ENCODE measurements at regions not wholly inside any gene's neighbourhood (a gene's known extent, or its start where the extent isn't known, plus 50 kb on each side); places are given as distances from the start of the nearest gene placed in this dataset.

DNA sequence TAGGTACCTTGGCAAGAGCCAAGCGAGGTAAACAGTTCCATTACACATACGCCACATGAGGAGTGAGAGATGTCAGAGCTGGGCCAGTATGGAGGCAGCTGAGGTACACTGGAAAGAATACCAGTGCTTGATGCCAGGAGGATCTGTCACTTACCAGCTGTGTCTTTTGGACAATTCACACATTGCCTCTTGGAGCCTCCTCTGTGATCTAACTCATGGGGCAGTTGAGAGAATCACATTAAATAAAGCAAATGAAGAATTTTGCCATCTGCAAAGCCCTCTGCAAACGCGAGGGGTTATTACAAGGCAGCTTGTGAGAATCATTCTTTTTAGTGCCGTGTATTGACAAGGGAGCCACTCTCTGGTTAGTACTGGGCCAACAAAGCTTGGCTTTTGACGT lies 429.7 kb upstream of the KLF4 start:
- ATAC-seq (ENCODE audit: insufficient read depth, low FRiP score) (no peak), DNase-seq (peak in 1 of 3 donors; percentile 29)
- H3K36me3 ChIP-seq (ENCODE audit: control insufficient read depth in 4 of 4, insufficient read depth in 4 of 4, low read length in 4 of 4) = no peaks in the 10 kb centered on the region
- H3K27ac ChIP-seq (ENCODE audit: low read depth in 1 of 2, low read length in 1 of 2) = no peak overlapping the region
- H3K9ac ChIP-seq (ENCODE audit: insufficient read depth in 1 of 2, low read length in 2 of 2) = no peak overlapping the region
- TF ChIP-seq CTCF (IDR thresholded peaks at IDR 0.05; ENCODE audit: control extremely low read depth, extremely low read depth) = no peak
- H3K4me3 ChIP-seq = no peak overlapping the region
- peaks cover 0 to 11% (median 0%) of the 10 kb centered on the region in 5 donors for H3K4me1 ChIP-seq (ENCODE audit: control insufficient read depth in 5 of 5, insufficient read depth in 5 of 5, low read length in 5 of 5)
- H3K27me3 ChIP-seq (ENCODE audit: control insufficient read depth in 3 of 3, insufficient read depth in 3 of 3, low read length in 2 of 3) = no peaks in the 10 kb centered on the region
- H3K9me3 ChIP-seq (ENCODE audit: control insufficient read depth in 4 of 4, insufficient read depth in 3 of 4, low read length in 3 of 4) = peaks cover 0 to 7% (median 0%) of the 10 kb centered on the region in 4 donors
- WGBS, 2 donors = 83 to 88% methylated on average over 6 of the region's 6 CpGs

- peaks cover 0 to 11% (median 0%) of the 10 kb centered on the region in 5 donors for H3K4me1 ChIP-seq (ENCODE audit: control insufficient read depth in 5 of 5, insufficient read depth in 5 of 5, low read length in 5 of 5)
- no peak overlapping the region for H3K4me3 ChIP-seq
- H3K27ac ChIP-seq (ENCODE audit: low read depth in 1 of 2, low read length in 1 of 2) = no peak overlapping the region
- DNase-seq = peak in 1 of 3 donors; percentile 41
- H3K9ac ChIP-seq (ENCODE audit: insufficient read depth in 1 of 2, low read length in 2 of 2) = no peak overlapping the region
- no peak for ATAC-seq (ENCODE audit: insufficient read depth, low FRiP score)
- no peak for TF ChIP-seq CTCF (IDR thresholded peaks at IDR 0.05; ENCODE audit: control extremely low read depth, extremely low read depth)
- H3K36me3 ChIP-seq (ENCODE audit: control insufficient read depth in 4 of 4, insufficient read depth in 4 of 4, low read length in 4 of 4) = no peaks in the 10 kb centered on the region
- peaks cover 0 to 4% (median 0%) of the 10 kb centered on the region in 4 donors for H3K9me3 ChIP-seq (ENCODE audit: control insufficient read depth in 4 of 4, insufficient read depth in 3 of 4, low read length in 3 of 4)
- WGBS, 2 donors = 58 to 76% methylated on average over 11 of the region's 11 CpGs
- no peaks in the 10 kb centered on the region for H3K27me3 ChIP-seq (ENCODE audit: control insufficient read depth in 3 of 3, insufficient read depth in 3 of 3, low read length in 2 of 3)
Observed at GRCh38 chr9:107918749-107919148, 429.2 kb upstream of the KLF4 start.

DNA sequence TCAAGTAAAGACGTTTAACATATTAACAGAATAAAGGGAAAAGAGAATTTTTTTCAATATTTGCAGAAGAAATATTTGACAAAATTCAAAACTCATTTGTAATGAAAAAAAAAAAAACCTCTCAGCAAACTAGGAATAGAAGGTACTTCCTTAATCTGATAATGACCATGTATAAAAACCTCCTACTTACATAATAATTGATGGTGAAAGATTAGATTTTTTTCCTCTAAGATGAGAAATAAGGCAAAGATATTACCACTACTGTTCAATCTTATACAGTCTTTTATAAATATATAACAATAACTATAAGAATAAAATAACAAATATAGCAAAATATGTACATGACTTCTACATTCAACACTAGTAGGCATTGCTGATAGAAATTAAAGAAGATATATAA lies 424.6 kb upstream of the KLF4 start:
- 68 to 88% methylated on average over 1 of the region's 1 CpG for WGBS, 2 donors
- Histone ChIP-seq H3K4me1 (ENCODE audit: control insufficient read depth in 5 of 5, insufficient read depth in 5 of 5, low read length in 5 of 5) (peaks cover 0 to 7% (median 0%) of the 10 kb centered on the region in 5 donors), H3K9ac (ENCODE audit: insufficient read depth in 1 of 2, low read length in 2 of 2) (no peak overlapping the region), H3K4me3 (no peak overlapping the region), H3K27me3 (ENCODE audit: control insufficient read depth in 3 of 3, insufficient read depth in 3 of 3, low read length in 2 of 3) (no peaks in the 10 kb centered on the region), H3K27ac (ENCODE audit: low read depth in 1 of 2, low read length in 1 of 2) (no peak overlapping the region), H3K9me3 (ENCODE audit: control insufficient read depth in 4 of 4, insufficient read depth in 3 of 4, low read length in 3 of 4) (peaks cover 0 to 6% (median under 1%) of the 10 kb centered on the region in 4 donors), H3K36me3 (ENCODE audit: control insufficient read depth in 4 of 4, insufficient read depth in 4 of 4, low read length in 4 of 4) (no peaks in the 10 kb centered on the region)
- no peak for ATAC-seq (ENCODE audit: insufficient read depth, low FRiP score)
- TF ChIP-seq CTCF (IDR thresholded peaks at IDR 0.05; ENCODE audit: control extremely low read depth, extremely low read depth) = no peak
- no peak for DNase-seq

DNA sequence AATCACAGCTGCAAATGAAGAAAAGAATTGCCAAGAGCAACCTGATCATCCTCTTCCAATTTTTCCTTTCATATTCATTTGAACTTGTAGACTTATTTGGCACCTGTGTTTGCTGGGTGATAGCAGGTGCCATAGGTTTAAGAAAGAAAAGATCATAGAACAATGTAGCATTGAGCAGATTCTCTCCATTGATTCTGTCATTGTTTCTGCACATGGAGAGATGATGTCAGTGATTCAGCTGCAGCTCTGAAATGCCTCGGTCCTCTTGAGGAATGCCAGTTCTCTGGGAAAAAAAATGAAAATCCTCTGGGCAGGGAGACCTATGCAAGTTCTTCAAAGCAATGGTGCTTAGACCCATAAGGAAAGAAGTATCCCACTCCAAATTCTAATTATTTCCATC lies 418.1 kb upstream of the KLF4 start:
- WGBS, 2 donors = 26 to 55% methylated on average over 1 of the region's 1 CpG

More for the DNA sequence above, 418.1 kb upstream of the KLF4 start:
- no peak overlapping the region for H3K27ac ChIP-seq (ENCODE audit: low read depth in 1 of 2, low read length in 1 of 2)
- no peaks in the 10 kb centered on the region for H3K27me3 ChIP-seq (ENCODE audit: control insufficient read depth in 3 of 3, insufficient read depth in 3 of 3, low read length in 2 of 3)
- no peaks in the 10 kb centered on the region for H3K36me3 ChIP-seq (ENCODE audit: control insufficient read depth in 4 of 4, insufficient read depth in 4 of 4, low read length in 4 of 4)
- peaks cover 0 to 13% (median 0%) of the 10 kb centered on the region in 5 donors for H3K4me1 ChIP-seq (ENCODE audit: control insufficient read depth in 5 of 5, insufficient read depth in 5 of 5, low read length in 5 of 5)
- no peak overlapping the region for H3K4me3 ChIP-seq
- peaks cover 0 to 6% (median under 1%) of the 10 kb centered on the region in 4 donors for H3K9me3 ChIP-seq (ENCODE audit: control insufficient read depth in 4 of 4, insufficient read depth in 3 of 4, low read length in 3 of 4)
- DNase-seq (no peak), ATAC-seq (ENCODE audit: insufficient read depth, low FRiP score) (no peak)
- TF ChIP-seq CTCF (IDR thresholded peaks at IDR 0.05; ENCODE audit: control extremely low read depth, extremely low read depth) = no peak
- no peak overlapping the region for H3K9ac ChIP-seq (ENCODE audit: insufficient read depth in 1 of 2, low read length in 2 of 2)
